NB4 (cell line): ENCODE measurements at regions not wholly inside any gene's neighbourhood (a gene's known extent, or its start where the extent isn't known, plus 50 kb on each side); places are given as distances from the start of the nearest gene placed in this dataset.

Experiments used
- MYC ChIP-seq: IDR thresholded peaks from 2 replicates; pipeline ENCODE4 v1.6.1; 2011; ENCODE audit warnings: low read depth, low read length
- TF ChIP-seq, protein P1 (sequence below): IDR thresholded peaks from 2 replicates; pipeline ENCODE4 v1.6.1; 2011; ENCODE audit warnings: low read depth, low read length
- TF ChIP-seq, protein P2 (sequence below): IDR thresholded peaks from one replicate; pipeline ENCODE4 v1.5.1; 2012; ENCODE audit warnings: low read depth, low read length

DNA sequence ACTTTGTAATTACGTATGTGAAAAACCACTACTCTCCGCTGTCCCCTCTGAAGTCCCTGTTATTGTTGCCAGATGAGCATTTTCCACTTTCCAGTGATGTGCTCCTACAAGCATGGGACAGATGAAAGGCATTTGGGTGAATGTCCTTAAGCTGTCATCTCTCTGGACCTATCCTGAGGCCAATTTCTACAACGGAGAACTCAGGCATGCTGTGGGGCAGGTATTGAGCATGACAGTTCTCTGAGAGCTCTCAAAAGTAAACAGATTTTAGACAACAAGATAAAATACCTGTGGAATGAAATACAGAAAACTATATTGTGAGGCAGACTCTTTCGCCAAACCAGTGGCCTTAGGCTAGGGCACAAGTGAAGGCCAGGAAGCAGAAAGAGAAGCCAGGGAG is 656.5 kb upstream of the NR2F2 start:
- no peak for TF ChIP-seq MYC
- TF ChIP-seq, protein P1, sequence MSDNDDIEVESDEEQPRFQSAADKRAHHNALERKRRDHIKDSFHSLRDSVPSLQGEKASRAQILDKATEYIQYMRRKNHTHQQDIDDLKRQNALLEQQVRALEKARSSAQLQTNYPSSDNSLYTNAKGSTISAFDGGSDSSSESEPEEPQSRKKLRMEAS = no peak
- TF ChIP-seq, protein P2, sequence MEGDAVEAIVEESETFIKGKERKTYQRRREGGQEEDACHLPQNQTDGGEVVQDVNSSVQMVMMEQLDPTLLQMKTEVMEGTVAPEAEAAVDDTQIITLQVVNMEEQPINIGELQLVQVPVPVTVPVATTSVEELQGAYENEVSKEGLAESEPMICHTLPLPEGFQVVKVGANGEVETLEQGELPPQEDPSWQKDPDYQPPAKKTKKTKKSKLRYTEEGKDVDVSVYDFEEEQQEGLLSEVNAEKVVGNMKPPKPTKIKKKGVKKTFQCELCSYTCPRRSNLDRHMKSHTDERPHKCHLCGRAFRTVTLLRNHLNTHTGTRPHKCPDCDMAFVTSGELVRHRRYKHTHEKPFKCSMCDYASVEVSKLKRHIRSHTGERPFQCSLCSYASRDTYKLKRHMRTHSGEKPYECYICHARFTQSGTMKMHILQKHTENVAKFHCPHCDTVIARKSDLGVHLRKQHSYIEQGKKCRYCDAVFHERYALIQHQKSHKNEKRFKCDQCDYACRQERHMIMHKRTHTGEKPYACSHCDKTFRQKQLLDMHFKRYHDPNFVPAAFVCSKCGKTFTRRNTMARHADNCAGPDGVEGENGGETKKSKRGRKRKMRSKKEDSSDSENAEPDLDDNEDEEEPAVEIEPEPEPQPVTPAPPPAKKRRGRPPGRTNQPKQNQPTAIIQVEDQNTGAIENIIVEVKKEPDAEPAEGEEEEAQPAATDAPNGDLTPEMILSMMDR = no peak
